H1 (cell line): ENCODE measurements at regions not wholly inside any gene's neighbourhood (a gene's known extent, or its start where the extent isn't known, plus 50 kb on each side); places are given as distances from the start of the nearest gene placed in this dataset.

Source experiments
- ASH2L ChIP-seq: fragments of 200-600, 300-600 bp; sonication (generic); IDR thresholded peaks from one replicate; pipeline ENCODE4 v1.7.1; 2017; ENCODE audit warnings: low read length
- EGR1 ChIP-seq: IDR thresholded peaks from 2 replicates; pipeline ENCODE4 v1.6.1; 2011; ENCODE audit warnings: low read depth, low read length, borderline replicate concordance
- KDM4A ChIP-seq: IDR thresholded peaks from one replicate; pipeline ENCODE4 v1.7.1; 2012; ENCODE audit warnings: low read depth, mild to moderate bottlenecking, moderate library complexity, low read length, inconsistent platforms; ENCODE audit not compliant: severe bottlenecking
- TAF1 ChIP-seq: IDR thresholded peaks from 2 replicates; pipeline ENCODE4 v1.6.1; 2011; ENCODE audit warnings: mild to moderate bottlenecking, low read depth, low read length
- ZNF274 ChIP-seq: IDR thresholded peaks from 2 replicates; pipeline ENCODE4 v1.7.0; 2012; ENCODE audit warnings: low read length, borderline replicate concordance; ENCODE audit errors: extremely low read depth
- TF ChIP-seq, protein P1 (sequence below): fragments of 300-600 bp; sonication (generic); IDR thresholded peaks from 2 replicates; pipeline ENCODE4 v1.7.1; 2012; ENCODE audit warnings: low read length, moderate library complexity, mild to moderate bottlenecking, inconsistent platforms; ENCODE audit not compliant: insufficient replicate concordance
- TF ChIP-seq, protein P2 (sequence below): IDR thresholded peaks from 2 replicates; pipeline ENCODE4 v1.6.1; 2011; ENCODE audit warnings: low read depth, mild to moderate bottlenecking, low read length; ENCODE audit not compliant: insufficient read depth
- TF ChIP-seq, protein P3 (sequence below), 3 experiments: IDR thresholded peaks; 1 replicate in 2 of 3; 2 replicates in 1 of 3; pipeline versions ENCODE4 v1.5.1 to v1.6.1; 2011; ENCODE audit warnings: low read length in 3 of 3, mild to moderate bottlenecking in 3 of 3, inconsistent platforms in 2 of 3, low read depth in 1 of 3, moderate library complexity in 1 of 3; ENCODE audit not compliant: insufficient read depth in 1 of 3; ENCODE audit errors: control extremely low read depth in 1 of 3

DNA sequence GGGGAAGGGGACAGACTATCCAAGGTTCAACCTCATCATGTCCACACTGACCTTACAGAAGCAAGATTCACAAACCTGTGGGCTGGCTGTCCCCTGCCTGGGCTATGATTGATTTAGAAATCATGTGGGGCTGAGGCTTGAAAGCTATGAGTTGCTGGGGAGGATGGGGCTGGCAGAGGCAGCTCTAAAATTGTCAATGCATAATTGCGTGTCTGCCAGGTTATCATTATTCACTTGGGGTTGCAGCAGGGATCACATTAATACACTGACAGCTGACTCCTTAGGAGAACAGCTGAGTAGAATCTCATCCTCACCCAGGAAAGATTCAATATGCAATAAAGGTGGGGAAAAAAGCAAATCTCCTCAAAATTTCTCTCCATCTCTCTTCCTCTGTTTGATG lies 866.3 kb downstream of the CCSER2 start (continued):
- TF ChIP-seq, protein P1, sequence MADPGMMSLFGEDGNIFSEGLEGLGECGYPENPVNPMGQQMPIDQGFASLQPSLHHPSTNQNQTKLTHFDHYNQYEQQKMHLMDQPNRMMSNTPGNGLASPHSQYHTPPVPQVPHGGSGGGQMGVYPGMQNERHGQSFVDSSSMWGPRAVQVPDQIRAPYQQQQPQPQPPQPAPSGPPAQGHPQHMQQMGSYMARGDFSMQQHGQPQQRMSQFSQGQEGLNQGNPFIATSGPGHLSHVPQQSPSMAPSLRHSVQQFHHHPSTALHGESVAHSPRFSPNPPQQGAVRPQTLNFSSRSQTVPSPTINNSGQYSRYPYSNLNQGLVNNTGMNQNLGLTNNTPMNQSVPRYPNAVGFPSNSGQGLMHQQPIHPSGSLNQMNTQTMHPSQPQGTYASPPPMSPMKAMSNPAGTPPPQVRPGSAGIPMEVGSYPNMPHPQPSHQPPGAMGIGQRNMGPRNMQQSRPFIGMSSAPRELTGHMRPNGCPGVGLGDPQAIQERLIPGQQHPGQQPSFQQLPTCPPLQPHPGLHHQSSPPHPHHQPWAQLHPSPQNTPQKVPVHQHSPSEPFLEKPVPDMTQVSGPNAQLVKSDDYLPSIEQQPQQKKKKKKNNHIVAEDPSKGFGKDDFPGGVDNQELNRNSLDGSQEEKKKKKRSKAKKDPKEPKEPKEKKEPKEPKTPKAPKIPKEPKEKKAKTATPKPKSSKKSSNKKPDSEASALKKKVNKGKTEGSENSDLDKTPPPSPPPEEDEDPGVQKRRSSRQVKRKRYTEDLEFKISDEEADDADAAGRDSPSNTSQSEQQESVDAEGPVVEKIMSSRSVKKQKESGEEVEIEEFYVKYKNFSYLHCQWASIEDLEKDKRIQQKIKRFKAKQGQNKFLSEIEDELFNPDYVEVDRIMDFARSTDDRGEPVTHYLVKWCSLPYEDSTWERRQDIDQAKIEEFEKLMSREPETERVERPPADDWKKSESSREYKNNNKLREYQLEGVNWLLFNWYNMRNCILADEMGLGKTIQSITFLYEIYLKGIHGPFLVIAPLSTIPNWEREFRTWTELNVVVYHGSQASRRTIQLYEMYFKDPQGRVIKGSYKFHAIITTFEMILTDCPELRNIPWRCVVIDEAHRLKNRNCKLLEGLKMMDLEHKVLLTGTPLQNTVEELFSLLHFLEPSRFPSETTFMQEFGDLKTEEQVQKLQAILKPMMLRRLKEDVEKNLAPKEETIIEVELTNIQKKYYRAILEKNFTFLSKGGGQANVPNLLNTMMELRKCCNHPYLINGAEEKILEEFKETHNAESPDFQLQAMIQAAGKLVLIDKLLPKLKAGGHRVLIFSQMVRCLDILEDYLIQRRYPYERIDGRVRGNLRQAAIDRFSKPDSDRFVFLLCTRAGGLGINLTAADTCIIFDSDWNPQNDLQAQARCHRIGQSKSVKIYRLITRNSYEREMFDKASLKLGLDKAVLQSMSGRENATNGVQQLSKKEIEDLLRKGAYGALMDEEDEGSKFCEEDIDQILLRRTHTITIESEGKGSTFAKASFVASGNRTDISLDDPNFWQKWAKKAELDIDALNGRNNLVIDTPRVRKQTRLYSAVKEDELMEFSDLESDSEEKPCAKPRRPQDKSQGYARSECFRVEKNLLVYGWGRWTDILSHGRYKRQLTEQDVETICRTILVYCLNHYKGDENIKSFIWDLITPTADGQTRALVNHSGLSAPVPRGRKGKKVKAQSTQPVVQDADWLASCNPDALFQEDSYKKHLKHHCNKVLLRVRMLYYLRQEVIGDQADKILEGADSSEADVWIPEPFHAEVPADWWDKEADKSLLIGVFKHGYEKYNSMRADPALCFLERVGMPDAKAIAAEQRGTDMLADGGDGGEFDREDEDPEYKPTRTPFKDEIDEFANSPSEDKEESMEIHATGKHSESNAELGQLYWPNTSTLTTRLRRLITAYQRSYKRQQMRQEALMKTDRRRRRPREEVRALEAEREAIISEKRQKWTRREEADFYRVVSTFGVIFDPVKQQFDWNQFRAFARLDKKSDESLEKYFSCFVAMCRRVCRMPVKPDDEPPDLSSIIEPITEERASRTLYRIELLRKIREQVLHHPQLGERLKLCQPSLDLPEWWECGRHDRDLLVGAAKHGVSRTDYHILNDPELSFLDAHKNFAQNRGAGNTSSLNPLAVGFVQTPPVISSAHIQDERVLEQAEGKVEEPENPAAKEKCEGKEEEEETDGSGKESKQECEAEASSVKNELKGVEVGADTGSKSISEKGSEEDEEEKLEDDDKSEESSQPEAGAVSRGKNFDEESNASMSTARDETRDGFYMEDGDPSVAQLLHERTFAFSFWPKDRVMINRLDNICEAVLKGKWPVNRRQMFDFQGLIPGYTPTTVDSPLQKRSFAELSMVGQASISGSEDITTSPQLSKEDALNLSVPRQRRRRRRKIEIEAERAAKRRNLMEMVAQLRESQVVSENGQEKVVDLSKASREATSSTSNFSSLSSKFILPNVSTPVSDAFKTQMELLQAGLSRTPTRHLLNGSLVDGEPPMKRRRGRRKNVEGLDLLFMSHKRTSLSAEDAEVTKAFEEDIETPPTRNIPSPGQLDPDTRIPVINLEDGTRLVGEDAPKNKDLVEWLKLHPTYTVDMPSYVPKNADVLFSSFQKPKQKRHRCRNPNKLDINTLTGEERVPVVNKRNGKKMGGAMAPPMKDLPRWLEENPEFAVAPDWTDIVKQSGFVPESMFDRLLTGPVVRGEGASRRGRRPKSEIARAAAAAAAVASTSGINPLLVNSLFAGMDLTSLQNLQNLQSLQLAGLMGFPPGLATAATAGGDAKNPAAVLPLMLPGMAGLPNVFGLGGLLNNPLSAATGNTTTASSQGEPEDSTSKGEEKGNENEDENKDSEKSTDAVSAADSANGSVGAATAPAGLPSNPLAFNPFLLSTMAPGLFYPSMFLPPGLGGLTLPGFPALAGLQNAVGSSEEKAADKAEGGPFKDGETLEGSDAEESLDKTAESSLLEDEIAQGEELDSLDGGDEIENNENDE = no peak
- no peak for TF ChIP-seq KDM4A
- TF ChIP-seq, protein P2, sequence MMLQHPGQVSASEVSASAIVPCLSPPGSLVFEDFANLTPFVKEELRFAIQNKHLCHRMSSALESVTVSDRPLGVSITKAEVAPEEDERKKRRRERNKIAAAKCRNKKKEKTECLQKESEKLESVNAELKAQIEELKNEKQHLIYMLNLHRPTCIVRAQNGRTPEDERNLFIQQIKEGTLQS = no peak
- no peak for TF ChIP-seq ASH2L
- TF ChIP-seq, protein P3, sequence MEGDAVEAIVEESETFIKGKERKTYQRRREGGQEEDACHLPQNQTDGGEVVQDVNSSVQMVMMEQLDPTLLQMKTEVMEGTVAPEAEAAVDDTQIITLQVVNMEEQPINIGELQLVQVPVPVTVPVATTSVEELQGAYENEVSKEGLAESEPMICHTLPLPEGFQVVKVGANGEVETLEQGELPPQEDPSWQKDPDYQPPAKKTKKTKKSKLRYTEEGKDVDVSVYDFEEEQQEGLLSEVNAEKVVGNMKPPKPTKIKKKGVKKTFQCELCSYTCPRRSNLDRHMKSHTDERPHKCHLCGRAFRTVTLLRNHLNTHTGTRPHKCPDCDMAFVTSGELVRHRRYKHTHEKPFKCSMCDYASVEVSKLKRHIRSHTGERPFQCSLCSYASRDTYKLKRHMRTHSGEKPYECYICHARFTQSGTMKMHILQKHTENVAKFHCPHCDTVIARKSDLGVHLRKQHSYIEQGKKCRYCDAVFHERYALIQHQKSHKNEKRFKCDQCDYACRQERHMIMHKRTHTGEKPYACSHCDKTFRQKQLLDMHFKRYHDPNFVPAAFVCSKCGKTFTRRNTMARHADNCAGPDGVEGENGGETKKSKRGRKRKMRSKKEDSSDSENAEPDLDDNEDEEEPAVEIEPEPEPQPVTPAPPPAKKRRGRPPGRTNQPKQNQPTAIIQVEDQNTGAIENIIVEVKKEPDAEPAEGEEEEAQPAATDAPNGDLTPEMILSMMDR (IDR thresholded peaks at IDR 0.05; ENCODE audit: control extremely low read depth in 1 of 3, insufficient read depth in 1 of 3, low read depth in 1 of 3, low read length in 3 of 3) = no peak
- no peak for TF ChIP-seq ZNF274
- TF ChIP-seq EGR1 = no peak
- TF ChIP-seq TAF1 = no peak
- TF ChIP-seq, all 59 proteins: peak for 0
